HG02970 (cell line): ENCODE measurements at regions not wholly inside any gene's neighbourhood (a gene's known extent, or its start where the extent isn't known, plus 50 kb on each side); places are given as distances from the start of the nearest gene placed in this dataset.

Experiments
- ATAC-seq: cut with Tn5 transposase; IDR thresholded peaks from one replicate; pipeline ENCODE4 v1.9.1; 2021; ENCODE audit warnings: mild to moderate bottlenecking, moderate library complexity, moderate number of reproducible peaks; ENCODE audit not compliant: unreplicated experiment, low FRiP score

GRCh38 chr11:32003335-32003734 is 87.5 kb upstream of the RCN1 start:
- no peak for ATAC-seq

GRCh38 chr11:32002311-32002710 is 88.6 kb upstream of the RCN1 start:
- no peak for ATAC-seq

- ATAC-seq, result no peak
These were observed 92.9 kb upstream of the RCN1 start for GRCh38 chr11:31997955-31998354.

GRCh38 chr11:31996159-31996881 is 94.6 kb upstream of the RCN1 start:
- no peak for ATAC-seq

- no peak for ATAC-seq
These were observed 95.3 kb upstream of the RCN1 start for GRCh38 chr11:31995525-31996094.

GRCh38 chr11:31995032-31995431 is 95.8 kb upstream of the RCN1 start:
- no peak for ATAC-seq

- ATAC-seq, result no peak
These were observed 103.5 kb upstream of the RCN1 start for GRCh38 chr11:31987118-31988005.

GRCh38 chr11:31986201-31986889 is 104.5 kb upstream of the RCN1 start:
- ATAC-seq, result no peak

GRCh38 chr11:31981457-31981856 is 109.4 kb upstream of the RCN1 start:
- no peak for ATAC-seq

- ATAC-seq, result no peak
These were observed 113.5 kb upstream of the RCN1 start for GRCh38 chr11:31977343-31977742.

- ATAC-seq, result no peak
These were observed 116.3 kb upstream of the RCN1 start for GRCh38 chr11:31974366-31975136.

- no peak for ATAC-seq
These were observed 117.7 kb upstream of the RCN1 start for GRCh38 chr11:31973172-31973571.

GRCh38 chr11:31972623-31973022 is 118.3 kb upstream of the RCN1 start:
- ATAC-seq, result no peak

- no peak for ATAC-seq
These were observed 121.5 kb upstream of the RCN1 start for GRCh38 chr11:31969359-31969702.

GRCh38 chr11:31968461-31969358 is 122.2 kb upstream of the RCN1 start:
- no peak for ATAC-seq

- no peak for ATAC-seq
These were observed 123.3 kb upstream of the RCN1 start for GRCh38 chr11:31967404-31968130.

GRCh38 chr11:31966846-31967245 is 124.0 kb upstream of the RCN1 start:
- ATAC-seq, result no peak

GRCh38 chr11:31964181-31964580 is 126.7 kb upstream of the RCN1 start:
- ATAC-seq, result no peak

- ATAC-seq, result no peak
These were observed 130.7 kb upstream of the RCN1 start for GRCh38 chr11:31960126-31960525.
